ENCODE measurements at regions not wholly inside any gene's neighbourhood (a gene's known extent, or its start where the extent isn't known, plus 50 kb on each side); places are given as distances from the start of the nearest gene placed in this dataset.

GRCh38 chr2:107607054-107607453 lies 219.6 kb upstream of the RGPD4 start:
- no peaks in the 10 kb centered on the region for H3K4me1 Mint-ChIP-seq (ENCODE audit: low read depth)
- no peak overlapping the region for H3K4me3 Mint-ChIP-seq
- intact Hi-C loops (cut with micrococcal nuclease), result no loop called here
- ChIA-PET CTCF (no interaction called here), POLR2A (no interaction called here)
- no peak for DNase-seq
- H3K36me3 Mint-ChIP-seq, result no peaks in the 10 kb centered on the region
- no peak overlapping the region for H3K27ac Mint-ChIP-seq
- H3K9me3 Mint-ChIP-seq, result no peaks in the 10 kb centered on the region
- H3K27me3 Mint-ChIP-seq, result no peaks in the 10 kb centered on the region

DNA sequence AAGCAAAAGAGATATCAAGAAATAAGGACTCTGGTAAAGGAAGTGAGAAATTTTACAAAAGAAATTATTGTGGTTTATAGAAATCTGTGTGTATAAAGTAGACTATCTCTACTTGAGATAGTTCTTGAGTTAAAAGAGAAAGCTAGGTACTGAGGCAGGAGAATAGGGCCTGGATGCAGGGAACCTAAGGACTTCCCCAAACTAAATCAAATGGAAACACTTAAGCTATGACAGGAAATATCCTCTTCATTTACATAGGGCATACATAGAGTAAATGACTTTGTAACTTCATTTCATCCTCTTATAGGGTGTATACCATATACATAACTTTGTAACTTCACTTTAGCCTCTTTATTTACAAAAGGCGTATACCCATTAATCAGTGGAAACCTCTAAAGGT lies 219.2 kb upstream of the RGPD4 start:
- Mint-ChIP-seq H3K27ac (no peak overlapping the region), H3K4me1 (ENCODE audit: low read depth) (no peaks in the 10 kb centered on the region), H3K4me3 (no peak overlapping the region), H3K27me3 (no peaks in the 10 kb centered on the region), H3K36me3 (no peaks in the 10 kb centered on the region), H3K9me3 (no peaks in the 10 kb centered on the region)
- POLR2A ChIA-PET, result no interaction called here
- CTCF ChIA-PET, result no interaction called here
- DNase-seq, result no peak
- intact Hi-C loops (cut with micrococcal nuclease), result no loop called here

DNA sequence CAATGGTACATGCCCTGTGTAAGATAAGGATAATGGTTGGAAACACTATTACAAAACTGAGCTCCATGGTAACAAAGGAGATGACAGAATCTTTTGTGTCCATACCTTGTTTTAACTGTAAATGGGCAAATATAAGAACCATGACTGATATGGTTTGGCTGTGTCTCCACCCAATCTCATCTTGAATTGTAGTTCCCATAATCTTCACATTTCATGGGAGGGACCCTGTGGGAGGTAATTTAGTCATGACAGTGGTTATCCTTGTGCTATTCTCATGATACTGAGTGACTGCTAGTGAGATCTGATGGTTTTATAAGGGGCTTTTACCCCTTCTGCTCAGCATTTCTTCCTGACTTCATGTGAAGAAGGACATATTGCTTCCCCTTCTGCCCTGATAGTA lies 211.7 kb upstream of the RGPD4 start:
- H3K27me3 Mint-ChIP-seq, result no peaks in the 10 kb centered on the region
- CTCF ChIA-PET, result no interaction called here
- DNase-seq, result no peak
- peaks cover 15% of the 10 kb centered on the region for H3K9me3 Mint-ChIP-seq
- no peak overlapping the region for H3K4me3 Mint-ChIP-seq
- no peak overlapping the region for H3K27ac Mint-ChIP-seq
- H3K4me1 Mint-ChIP-seq (ENCODE audit: low read depth), result no peaks in the 10 kb centered on the region
- no peaks in the 10 kb centered on the region for H3K36me3 Mint-ChIP-seq
- POLR2A ChIA-PET, result no interaction called here
- intact Hi-C loops (cut with micrococcal nuclease), result no loop called here

- no peaks in the 10 kb centered on the region for H3K27me3 Mint-ChIP-seq
- ChIA-PET POLR2A (no interaction called here), CTCF (no interaction called here)
- intact Hi-C loops (cut with micrococcal nuclease), result no loop called here
- H3K36me3 Mint-ChIP-seq, result no peaks in the 10 kb centered on the region
- H3K4me1 Mint-ChIP-seq (ENCODE audit: low read depth), result no peaks in the 10 kb centered on the region
- H3K27ac Mint-ChIP-seq, result no peak overlapping the region
- no peak for DNase-seq
- no peak overlapping the region for H3K4me3 Mint-ChIP-seq
- peaks cover 15% of the 10 kb centered on the region for H3K9me3 Mint-ChIP-seq
Observed at GRCh38 chr2:107618769-107619168, 207.9 kb upstream of the RGPD4 start.

- H3K36me3 Mint-ChIP-seq, result no peaks in the 10 kb centered on the region
Observed at GRCh38 chr2:107621186-107622165, 205.2 kb upstream of the RGPD4 start.

DNA sequence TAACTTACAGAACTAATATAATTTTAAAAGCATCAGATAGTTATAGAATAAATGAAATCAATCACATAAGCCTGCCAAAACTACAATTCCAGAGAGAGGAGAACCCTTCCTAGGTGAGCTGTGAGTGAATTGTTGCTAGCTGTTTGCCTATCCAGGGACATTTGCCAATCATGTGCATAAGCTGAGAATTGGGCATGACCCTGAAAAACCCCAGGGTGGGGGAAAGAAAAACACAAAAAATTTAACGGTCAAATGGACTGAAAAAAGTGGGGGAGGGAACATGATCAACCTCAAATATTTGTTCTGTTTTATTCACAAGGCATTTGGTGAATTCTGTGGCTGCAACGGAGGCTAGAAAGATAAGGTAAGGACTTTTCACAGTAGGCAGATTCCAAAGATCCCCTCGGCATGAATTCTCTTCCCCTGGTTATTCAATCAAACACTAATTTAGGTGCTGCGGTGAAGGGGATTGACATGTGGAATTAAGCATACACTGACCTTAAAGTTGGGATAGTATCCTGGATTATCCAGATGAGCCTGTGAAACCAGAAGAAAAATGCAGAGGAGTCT lies 203.9 kb upstream of the RGPD4 start:
- intact Hi-C loops (cut with micrococcal nuclease), result no loop called here
- DNase-seq, result no peak
- ChIA-PET POLR2A (no interaction called here), CTCF (no interaction called here)
- no peaks in the 10 kb centered on the region for H3K36me3 Mint-ChIP-seq
- peaks cover 14% of the 10 kb centered on the region for H3K9me3 Mint-ChIP-seq
- no peak overlapping the region for H3K27ac Mint-ChIP-seq
- no peaks in the 10 kb centered on the region for H3K4me1 Mint-ChIP-seq (ENCODE audit: low read depth)
- no peak overlapping the region for H3K4me3 Mint-ChIP-seq
- no peaks in the 10 kb centered on the region for H3K27me3 Mint-ChIP-seq

More at GRCh38 chr2:107621186-107622165, 205.2 kb upstream of the RGPD4 start:
- no peak for DNase-seq
- POLR2A ChIA-PET, result no interaction called here
- no peak overlapping the region for H3K27ac Mint-ChIP-seq
- H3K27me3 Mint-ChIP-seq, result no peaks in the 10 kb centered on the region
- intact Hi-C loops (cut with micrococcal nuclease), result no loop called here
- peaks cover 8% of the 10 kb centered on the region for H3K9me3 Mint-ChIP-seq
- H3K4me1 Mint-ChIP-seq (ENCODE audit: low read depth), result no peaks in the 10 kb centered on the region
- no peak overlapping the region for H3K4me3 Mint-ChIP-seq
- CTCF ChIA-PET, result no interaction called here

- Mint-ChIP-seq H3K36me3 (no peaks in the 10 kb centered on the region), H3K27ac (no peak overlapping the region), H3K27me3 (no peaks in the 10 kb centered on the region), H3K4me3 (no peak overlapping the region), H3K9me3 (peaks cover 23% of the 10 kb centered on the region), H3K4me1 (ENCODE audit: low read depth) (no peaks in the 10 kb centered on the region)
- POLR2A ChIA-PET, result no interaction called here
- CTCF ChIA-PET, result no interaction called here
- no peak for DNase-seq
- intact Hi-C loops (cut with micrococcal nuclease), result no loop called here
Observed at GRCh38 chr2:107625982-107626381, 200.7 kb upstream of the RGPD4 start.

GRCh38 chr2:107627164-107627563 lies 199.5 kb upstream of the RGPD4 start:
- no peak for DNase-seq
- Mint-ChIP-seq H3K27ac (no peak overlapping the region), H3K4me1 (ENCODE audit: low read depth) (no peaks in the 10 kb centered on the region), H3K27me3 (no peaks in the 10 kb centered on the region), H3K36me3 (no peaks in the 10 kb centered on the region), H3K9me3 (peaks cover 23% of the 10 kb centered on the region), H3K4me3 (no peak overlapping the region)
- CTCF ChIA-PET, result no interaction called here
- intact Hi-C loops (cut with micrococcal nuclease), result no loop called here
- POLR2A ChIA-PET, result no interaction called here

GRCh38 chr2:107627926-107628325 lies 198.8 kb upstream of the RGPD4 start:
- ChIA-PET CTCF (no interaction called here), POLR2A (no interaction called here)
- H3K9me3 Mint-ChIP-seq, result peaks cover 27% of the 10 kb centered on the region
- no peak overlapping the region for H3K4me3 Mint-ChIP-seq
- no peaks in the 10 kb centered on the region for H3K4me1 Mint-ChIP-seq (ENCODE audit: low read depth)
- intact Hi-C loops (cut with micrococcal nuclease), result no loop called here
- no peak for DNase-seq
- H3K36me3 Mint-ChIP-seq, result no peaks in the 10 kb centered on the region
- H3K27me3 Mint-ChIP-seq, result no peaks in the 10 kb centered on the region
- no peak overlapping the region for H3K27ac Mint-ChIP-seq

GRCh38 chr2:107633580-107634147 lies 193.0 kb upstream of the RGPD4 start:
- no peak for DNase-seq
- Mint-ChIP-seq H3K9me3 (peaks cover 30% of the 10 kb centered on the region), H3K4me1 (ENCODE audit: low read depth) (no peaks in the 10 kb centered on the region), H3K27ac (no peak overlapping the region), H3K27me3 (no peaks in the 10 kb centered on the region), H3K36me3 (no peaks in the 10 kb centered on the region), H3K4me3 (no peak overlapping the region)
- intact Hi-C loops (cut with micrococcal nuclease), result no loop called here
- CTCF ChIA-PET, result no interaction called here
- POLR2A ChIA-PET, result no interaction called here

GRCh38 chr2:107634172-107634571 lies 192.5 kb upstream of the RGPD4 start:
- ChIA-PET CTCF (no interaction called here), POLR2A (no interaction called here)
- intact Hi-C loops (cut with micrococcal nuclease), result no loop called here
- Mint-ChIP-seq H3K4me1 (ENCODE audit: low read depth) (no peaks in the 10 kb centered on the region), H3K27me3 (no peaks in the 10 kb centered on the region), H3K27ac (no peak overlapping the region), H3K36me3 (no peaks in the 10 kb centered on the region), H3K9me3 (peaks cover 25% of the 10 kb centered on the region), H3K4me3 (no peak overlapping the region)
- no peak for DNase-seq

DNA sequence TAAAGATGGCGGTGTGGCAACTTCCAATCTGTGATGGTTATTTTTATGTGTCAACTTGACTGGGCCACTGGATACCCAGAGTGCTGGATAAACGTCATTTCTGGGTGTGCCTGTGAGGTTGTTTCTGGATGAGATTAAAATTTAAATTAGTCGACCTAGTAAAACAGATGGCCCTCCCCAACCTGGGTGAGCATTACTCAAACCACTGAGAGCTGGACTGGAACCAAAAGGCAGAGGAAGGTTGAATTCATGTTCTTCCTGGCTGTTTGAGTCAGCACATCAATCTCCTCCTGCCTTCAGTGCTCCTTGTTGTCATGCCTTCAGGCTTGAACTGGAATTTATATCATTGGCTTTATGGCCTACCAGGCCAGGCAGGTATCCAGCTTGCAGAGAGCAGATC lies 190.8 kb upstream of the RGPD4 start:
- H3K27ac Mint-ChIP-seq, result no peak overlapping the region
- H3K9me3 Mint-ChIP-seq, result peaks cover 18% of the 10 kb centered on the region
- no peaks in the 10 kb centered on the region for H3K4me1 Mint-ChIP-seq (ENCODE audit: low read depth)
- intact Hi-C loops (cut with micrococcal nuclease), result no loop called here
- H3K4me3 Mint-ChIP-seq, result no peak overlapping the region
- no peaks in the 10 kb centered on the region for H3K27me3 Mint-ChIP-seq
- ChIA-PET CTCF (no interaction called here), POLR2A (no interaction called here)
- no peaks in the 10 kb centered on the region for H3K36me3 Mint-ChIP-seq
- DNase-seq, result no peak

- no peaks in the 10 kb centered on the region for H3K4me1 Mint-ChIP-seq (ENCODE audit: low read depth)
- H3K9me3 Mint-ChIP-seq, result peaks cover 33% of the 10 kb centered on the region
- no peaks in the 10 kb centered on the region for H3K27me3 Mint-ChIP-seq
- intact Hi-C loops (cut with micrococcal nuclease), result no loop called here
- H3K36me3 Mint-ChIP-seq, result peaks cover 3% of the 10 kb centered on the region
- ChIA-PET POLR2A (interaction anchor here (0.6 kb wide), 1 partner anchor 72 kb away, joined by 4 read pairs; no protein-coding TSS in a partner anchor), CTCF (no interaction called here)
- DNase-seq, result no peak
- H3K27ac Mint-ChIP-seq, result no peak overlapping the region
- H3K4me3 Mint-ChIP-seq, result no peak overlapping the region
Observed at GRCh38 chr2:107645586-107645985, 181.1 kb upstream of the RGPD4 start.
